Hepatocyte (in vitro differentiated cells): ENCODE measurements at regions not wholly inside any gene's neighbourhood (a gene's known extent, or its start where the extent isn't known, plus 50 kb on each side); places are given as distances from the start of the nearest gene placed in this dataset.

Experiments used
- CTCF ChIP-seq: fragments of 200-600 bp; sonication (generic); IDR thresholded peaks from 2 replicates; pipeline ENCODE4 v1.5.1; 2016; ENCODE audit warnings: antibody characterized with exemption, mild to moderate bottlenecking; ENCODE audit not compliant: poor library complexity
- EZH2 ChIP-seq: fragments of 200-600 bp; sonication (generic); IDR thresholded peaks from 2 replicates; pipeline ENCODE4 v1.6.1; 2016; ENCODE audit warnings: antibody characterized with exemption, mild to moderate bottlenecking, borderline replicate concordance
- EZH2phosphoT487 ChIP-seq: fragments of 200-600 bp; sonication (generic); IDR thresholded peaks from one replicate; pipeline ENCODE4 v1.6.1; 2018; ENCODE audit warnings: antibody characterized with exemption, mild to moderate bottlenecking, low read depth, moderate library complexity; ENCODE audit not compliant: unreplicated experiment, severe bottlenecking

- TF ChIP-seq CTCF = peak; percentile 83
- no peak for TF ChIP-seq EZH2
- TF ChIP-seq EZH2phosphoT487 = no peak
Observed at GRCh38 chr5:101390151-101390908, 487.2 kb upstream of the ST8SIA4 start.
